DND-41 (cell line): ENCODE measurements at regions not wholly inside any gene's neighbourhood (a gene's known extent, or its start where the extent isn't known, plus 50 kb on each side); places are given as distances from the start of the nearest gene placed in this dataset.

Source experiments
- ATAC-seq: fragments of 200-7000 bp; cut with Tn5 transposase; 3 replicates; pipeline ENCODE4 v1.9.1; 2021; ENCODE audit warnings: low read depth; ENCODE audit not compliant: insufficient read depth
- DNase-seq: peaks from one replicate; pipeline ENCODE4 v3.0.0-alpha.2; 2020
- H2AFZ ChIP-seq: 2 replicates; pipeline ENCODE4 v1.6.0; 2012; ENCODE audit warnings: low read depth, low read length
- H3K27ac ChIP-seq: 2 replicates; pipeline ENCODE4 v1.5.1; 2012; ENCODE audit warnings: low read length, inconsistent platforms
- H3K27me3 ChIP-seq: fragments of 200-600 bp; sonication (generic); 2 replicates; pipeline ENCODE4 v1.6.0; 2012; ENCODE audit warnings: low read length, mild to moderate bottlenecking, inconsistent platforms; ENCODE audit not compliant: insufficient read depth, poor library complexity
- H3K36me3 ChIP-seq: 2 replicates; pipeline ENCODE4 v1.5.1; 2012; ENCODE audit warnings: low read length, inconsistent platforms; ENCODE audit not compliant: insufficient read depth
- H3K4me1 ChIP-seq: 2 replicates; pipeline ENCODE4 v1.5.1; 2012; ENCODE audit warnings: mild to moderate bottlenecking, low read length; ENCODE audit not compliant: insufficient read depth
- H3K4me2 ChIP-seq: 2 replicates; pipeline ENCODE4 v1.6.0; 2012; ENCODE audit warnings: mild to moderate bottlenecking, moderate library complexity, low read length, inconsistent platforms; ENCODE audit not compliant: insufficient read depth
- H3K4me3 ChIP-seq, 2 experiments: fragments of 200-600 bp in 1 of 2; shearing (Covaris generic) in 1 of 2; 2 replicates each; pipeline ENCODE4 v1.5.1; 2012 to 2016; ENCODE audit warnings: inconsistent platforms in 2 of 2, low read length in 2 of 2, mild to moderate bottlenecking in 2 of 2, low read depth in 1 of 2, moderate library complexity in 1 of 2
- H3K79me2 ChIP-seq: 2 replicates; pipeline ENCODE4 v1.6.0; 2012; ENCODE audit warnings: low read length, inconsistent platforms; ENCODE audit not compliant: insufficient read depth
- H3K9ac ChIP-seq: 2 replicates; pipeline ENCODE4 v1.6.0; 2012; ENCODE audit warnings: low read depth, mild to moderate bottlenecking, inconsistent platforms, low read length, moderate library complexity
- H3K9me3 ChIP-seq: 2 replicates; pipeline ENCODE4 v1.5.1; 2012; ENCODE audit warnings: low read length, moderate library complexity, mild to moderate bottlenecking, inconsistent platforms; ENCODE audit not compliant: insufficient read depth, severe bottlenecking
- H4K20me1 ChIP-seq: 2 replicates; pipeline ENCODE4 v1.6.0; 2012; ENCODE audit warnings: low read length; ENCODE audit not compliant: insufficient read depth
- EZH2 ChIP-seq: IDR thresholded peaks from 3 replicates; pipeline ENCODE4 v1.6.1; 2012; ENCODE audit warnings: borderline replicate concordance, low read depth, mild to moderate bottlenecking, moderate library complexity, low read length, inconsistent platforms; ENCODE audit not compliant: severe bottlenecking
- TF ChIP-seq, protein P1 (sequence below): IDR thresholded peaks from 2 replicates; pipeline ENCODE4 v1.5.1; 2012; ENCODE audit warnings: borderline replicate concordance, low read length, moderate library complexity, mild to moderate bottlenecking; ENCODE audit not compliant: poor library complexity, severe bottlenecking; ENCODE audit errors: extremely low read depth

DNA sequence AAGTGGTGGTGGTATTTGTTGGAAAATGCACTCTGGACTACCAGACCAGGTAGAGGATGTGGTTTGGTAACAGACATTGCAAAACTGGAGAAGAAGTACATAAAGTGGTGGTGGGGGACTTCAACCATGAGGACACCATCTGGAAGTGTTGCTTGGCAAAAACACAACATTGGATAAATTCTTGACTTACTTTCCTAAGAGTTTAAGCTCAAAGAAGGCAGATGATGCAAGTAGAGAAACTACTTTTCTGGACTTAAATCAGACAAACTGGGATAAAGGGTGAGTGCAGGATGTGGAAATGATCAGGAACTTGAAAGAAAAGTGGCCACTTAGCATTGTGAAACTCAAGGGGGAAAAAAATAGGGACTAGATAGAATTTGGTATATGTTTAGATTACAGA is 487.4 kb downstream of the ZEB2 start:
- H3K27me3 ChIP-seq = no peaks in the 10 kb centered on the region
- no peak overlapping the region for H3K4me3 ChIP-seq
- no peak overlapping the region for H3K27ac ChIP-seq
- no peaks in the 10 kb centered on the region for H3K79me2 ChIP-seq
- TF ChIP-seq EZH2 = no peak
- TF ChIP-seq, protein P1, sequence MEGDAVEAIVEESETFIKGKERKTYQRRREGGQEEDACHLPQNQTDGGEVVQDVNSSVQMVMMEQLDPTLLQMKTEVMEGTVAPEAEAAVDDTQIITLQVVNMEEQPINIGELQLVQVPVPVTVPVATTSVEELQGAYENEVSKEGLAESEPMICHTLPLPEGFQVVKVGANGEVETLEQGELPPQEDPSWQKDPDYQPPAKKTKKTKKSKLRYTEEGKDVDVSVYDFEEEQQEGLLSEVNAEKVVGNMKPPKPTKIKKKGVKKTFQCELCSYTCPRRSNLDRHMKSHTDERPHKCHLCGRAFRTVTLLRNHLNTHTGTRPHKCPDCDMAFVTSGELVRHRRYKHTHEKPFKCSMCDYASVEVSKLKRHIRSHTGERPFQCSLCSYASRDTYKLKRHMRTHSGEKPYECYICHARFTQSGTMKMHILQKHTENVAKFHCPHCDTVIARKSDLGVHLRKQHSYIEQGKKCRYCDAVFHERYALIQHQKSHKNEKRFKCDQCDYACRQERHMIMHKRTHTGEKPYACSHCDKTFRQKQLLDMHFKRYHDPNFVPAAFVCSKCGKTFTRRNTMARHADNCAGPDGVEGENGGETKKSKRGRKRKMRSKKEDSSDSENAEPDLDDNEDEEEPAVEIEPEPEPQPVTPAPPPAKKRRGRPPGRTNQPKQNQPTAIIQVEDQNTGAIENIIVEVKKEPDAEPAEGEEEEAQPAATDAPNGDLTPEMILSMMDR = no peak
- no peak overlapping the region for H3K9ac ChIP-seq
- no peaks in the 10 kb centered on the region for H3K36me3 ChIP-seq
- H2AFZ ChIP-seq = no peak overlapping the region
- no peaks in the 10 kb centered on the region for H4K20me1 ChIP-seq
- no peak for DNase-seq
- H3K4me2 ChIP-seq = no peak overlapping the region
- ATAC-seq = no peak
- H3K4me1 ChIP-seq = no peaks in the 10 kb centered on the region
- no peaks in the 10 kb centered on the region for H3K9me3 ChIP-seq

DNA sequence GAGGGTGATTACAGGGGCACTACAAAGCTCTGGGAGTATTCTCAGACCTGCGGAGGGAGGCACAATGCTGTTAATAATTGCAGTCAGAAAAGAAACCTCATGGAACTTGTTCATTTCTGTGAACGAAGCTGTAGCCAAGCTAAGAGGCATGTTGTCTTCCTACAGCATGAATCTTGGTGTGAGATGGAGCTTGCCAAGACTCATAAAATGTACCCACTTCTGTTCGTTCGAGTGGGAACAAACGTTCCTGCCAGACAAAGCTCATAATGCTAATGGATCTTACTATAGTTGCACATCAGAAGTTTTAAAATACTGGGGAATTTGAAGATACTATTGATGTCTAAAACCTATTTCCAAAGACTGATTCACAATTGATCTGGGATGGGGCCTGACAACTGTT is 489.1 kb downstream of the ZEB2 start:
- no peaks in the 10 kb centered on the region for H3K9me3 ChIP-seq
- no peak overlapping the region for H3K27ac ChIP-seq
- no peaks in the 10 kb centered on the region for H3K79me2 ChIP-seq
- DNase-seq (no peak), ATAC-seq (no peak)
- no peak overlapping the region for H3K4me2 ChIP-seq
- no peaks in the 10 kb centered on the region for H3K4me1 ChIP-seq
- no peaks in the 10 kb centered on the region for H3K36me3 ChIP-seq
- no peaks in the 10 kb centered on the region for H4K20me1 ChIP-seq
- no peak overlapping the region for H3K9ac ChIP-seq
- no peaks in the 10 kb centered on the region for H3K27me3 ChIP-seq
- no peak overlapping the region for H3K4me3 ChIP-seq
- H2AFZ ChIP-seq = no peak overlapping the region
- no peak for TF ChIP-seq EZH2
- TF ChIP-seq, protein P1 = no peak

DNA sequence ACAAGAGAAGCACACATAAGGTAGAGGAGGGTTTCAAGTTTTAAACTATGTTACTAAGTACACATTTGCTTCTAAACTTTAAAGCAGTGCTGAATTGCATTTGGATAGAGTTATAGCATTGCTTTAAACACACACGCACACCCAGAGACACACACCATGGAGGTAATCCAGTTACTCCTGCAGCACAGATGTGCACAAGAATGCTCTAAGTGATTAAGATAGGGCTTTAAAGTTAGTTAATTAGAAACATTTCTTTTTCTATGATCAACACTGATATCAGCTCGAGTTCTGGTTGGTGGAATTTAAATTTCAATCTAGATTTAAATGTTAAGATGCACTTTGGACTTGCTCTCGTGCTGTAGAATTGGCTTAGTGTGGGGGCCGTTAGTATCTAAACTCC is 492.3 kb downstream of the ZEB2 start:
- Histone ChIP-seq H3K27me3 (no peaks in the 10 kb centered on the region), H3K9me3 (no peaks in the 10 kb centered on the region), H3K27ac (no peak overlapping the region), H3K36me3 (no peaks in the 10 kb centered on the region), H3K4me3 (no peak overlapping the region), H2AFZ (no peak overlapping the region), H3K4me1 (no peaks in the 10 kb centered on the region), H3K4me2 (no peak overlapping the region), H3K79me2 (no peaks in the 10 kb centered on the region), H4K20me1 (no peaks in the 10 kb centered on the region), H3K9ac (no peak overlapping the region)
- ATAC-seq (no peak), DNase-seq (no peak)
- TF ChIP-seq, protein P1 = no peak
- TF ChIP-seq EZH2 = no peak

DNA sequence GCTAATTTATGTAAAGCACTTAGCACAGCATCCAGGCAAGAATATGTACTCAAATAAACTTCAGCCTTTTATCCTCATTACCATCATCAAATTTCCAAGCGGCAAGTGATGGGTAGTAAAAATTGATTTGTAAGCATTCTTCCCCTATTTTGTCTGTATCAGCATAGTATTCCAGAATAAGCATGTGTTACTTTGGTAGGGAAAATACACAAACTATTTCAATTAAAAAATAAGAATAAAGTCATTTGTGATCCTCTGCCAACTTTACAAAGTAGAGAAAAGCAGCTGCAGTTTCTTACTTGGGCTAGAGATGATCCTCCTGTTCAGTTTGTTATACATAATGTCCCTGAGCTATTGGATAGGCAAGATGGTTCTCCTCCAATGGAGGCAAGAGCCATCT is 493.2 kb downstream of the ZEB2 start:
- no peak for TF ChIP-seq EZH2
- TF ChIP-seq, protein P1 = no peak
- Histone ChIP-seq H3K9me3 (no peaks in the 10 kb centered on the region), H3K36me3 (no peaks in the 10 kb centered on the region), H3K4me2 (no peak overlapping the region), H3K4me1 (no peaks in the 10 kb centered on the region), H3K27me3 (no peaks in the 10 kb centered on the region), H2AFZ (no peak overlapping the region), H3K9ac (no peak overlapping the region), H3K27ac (no peak overlapping the region), H3K4me3 (no peak overlapping the region), H3K79me2 (no peaks in the 10 kb centered on the region), H4K20me1 (no peaks in the 10 kb centered on the region)
- ATAC-seq (no peak), DNase-seq (no peak)
